OCI-M2 (cell line): ENCODE measurements at regions not wholly inside any gene's neighbourhood (a gene's known extent, or its start where the extent isn't known, plus 50 kb on each side); places are given as distances from the start of the nearest gene placed in this dataset.

Source experiments
- DNase-seq: peaks from one replicate; lab custom pipeline; 2025; ENCODE audit not compliant: unreplicated experiment; lab: John Stamatoyannopoulos, UW

DNA sequence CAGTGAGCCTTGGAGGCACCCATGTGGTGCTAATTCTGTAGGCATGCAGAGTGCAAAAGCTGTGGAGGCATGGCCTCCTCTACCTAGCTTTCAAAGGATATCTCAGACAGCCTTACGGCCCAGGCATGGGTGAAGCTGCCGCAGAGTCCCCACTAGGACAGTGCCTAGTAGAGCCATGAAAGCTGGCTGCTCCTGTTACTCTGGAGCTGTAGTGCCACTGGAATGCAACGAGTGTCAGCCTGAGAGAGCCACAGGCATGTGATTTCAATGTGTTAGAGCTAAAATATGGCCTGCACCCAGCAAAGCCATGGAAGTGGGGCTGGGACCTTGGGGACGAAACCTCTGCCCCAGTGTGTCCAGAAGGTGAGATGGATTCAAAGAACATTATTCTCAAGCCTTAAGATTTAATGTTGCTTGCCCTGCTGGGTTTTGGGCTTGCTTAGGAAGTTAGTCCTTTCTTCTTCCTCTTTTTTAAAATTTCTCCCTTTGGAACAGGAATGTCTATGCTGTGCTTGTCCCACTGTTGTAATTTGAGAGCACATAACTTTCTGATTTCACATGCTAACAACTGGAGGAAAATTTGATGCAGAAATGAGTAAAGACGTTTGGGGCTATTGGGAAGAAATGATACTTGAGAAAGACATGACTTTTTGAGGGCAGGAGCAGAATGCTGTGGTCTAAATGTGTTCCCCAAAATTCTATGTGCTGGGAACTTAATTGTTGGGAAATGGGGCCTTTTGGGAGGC lies 298.4 kb downstream of the PSAT1 start:
- no peak for DNase-seq

DNA sequence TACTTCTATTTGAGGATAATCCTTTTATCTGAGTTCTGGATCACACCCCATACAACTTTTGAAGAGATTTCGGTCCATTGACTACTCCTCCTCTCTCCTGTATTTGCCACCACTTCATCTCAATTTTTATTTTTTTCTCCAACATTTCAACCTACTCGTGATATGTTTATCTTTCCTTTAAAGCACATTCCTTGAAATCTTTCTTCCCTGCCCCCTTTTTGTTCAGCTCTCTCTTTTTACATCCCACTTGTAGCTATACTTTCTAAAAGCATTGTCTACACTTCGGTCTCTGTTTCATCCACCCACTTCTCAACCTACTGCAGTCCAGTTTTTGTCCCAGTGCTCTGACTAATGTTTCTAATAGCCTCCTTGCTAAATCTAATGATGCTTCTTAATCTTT lies 299.4 kb downstream of the PSAT1 start:
- no peak for DNase-seq

DNA sequence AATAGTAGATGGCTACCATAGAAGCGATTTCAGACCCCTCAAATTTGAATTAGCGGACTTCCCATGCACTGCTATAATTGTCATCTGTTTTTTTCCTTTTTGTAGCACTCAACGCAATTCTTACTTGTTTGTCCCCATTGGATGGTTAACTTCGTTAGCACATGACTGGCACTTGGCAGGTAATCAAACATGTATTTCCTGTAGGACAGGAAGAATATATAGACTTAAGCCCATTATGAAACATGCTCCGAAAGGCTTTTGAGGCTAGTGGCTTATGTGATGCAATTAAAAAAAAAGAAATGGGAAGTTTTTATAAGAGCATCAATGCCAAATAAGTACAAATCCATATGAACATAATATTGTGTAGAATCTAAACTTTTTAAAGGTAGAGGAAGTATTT lies 301.2 kb downstream of the PSAT1 start:
- DNase-seq: no peak

DNA sequence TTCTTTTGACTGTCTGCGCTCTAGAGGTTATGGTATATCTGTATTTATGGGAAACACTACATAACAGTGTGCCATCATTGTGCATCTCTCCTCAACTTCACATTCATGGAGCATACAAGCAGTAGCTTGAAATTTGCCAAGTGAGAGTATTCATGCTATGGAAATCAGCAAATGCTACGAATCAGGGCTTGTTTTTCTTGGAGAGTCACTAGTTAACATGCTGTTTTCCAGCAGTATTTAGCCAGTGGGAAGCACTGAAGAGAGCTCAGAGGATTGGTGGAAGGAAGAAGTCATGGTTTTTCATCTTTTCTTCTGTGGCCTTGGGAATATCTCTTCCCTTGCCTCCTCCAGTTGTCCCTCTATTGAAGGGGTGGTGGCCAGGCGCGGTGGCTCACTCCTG lies 303.0 kb downstream of the PSAT1 start:
- no peak for DNase-seq

DNA sequence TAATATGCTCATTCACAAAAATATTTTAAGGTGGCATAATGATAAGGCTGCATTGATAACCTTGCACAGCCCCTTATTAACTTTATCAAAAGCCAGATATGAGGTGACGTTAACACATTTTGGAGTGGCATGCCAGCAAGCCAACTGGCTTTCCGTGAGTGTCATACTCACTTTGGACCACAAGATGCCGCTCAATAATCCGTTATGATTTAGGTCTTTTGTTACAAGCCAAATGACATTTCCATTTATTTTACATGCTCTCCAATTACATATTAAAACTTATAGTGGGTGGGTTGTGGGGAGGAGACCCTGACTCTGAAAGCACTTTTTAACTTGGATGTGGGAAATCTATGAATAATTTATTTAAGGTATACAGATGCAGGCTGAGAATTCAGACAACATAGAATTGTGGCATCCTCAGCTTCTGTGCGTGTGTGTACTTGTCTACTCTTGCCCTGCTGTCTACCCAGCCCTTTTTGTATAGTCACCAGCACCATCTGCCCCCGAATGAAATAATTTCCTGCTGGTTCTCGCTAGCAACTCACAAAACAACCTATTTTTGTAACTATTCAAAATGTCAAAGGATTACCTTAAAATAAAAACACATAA lies 305.1 kb downstream of the PSAT1 start:
- DNase-seq: peak; percentile 2

DNA sequence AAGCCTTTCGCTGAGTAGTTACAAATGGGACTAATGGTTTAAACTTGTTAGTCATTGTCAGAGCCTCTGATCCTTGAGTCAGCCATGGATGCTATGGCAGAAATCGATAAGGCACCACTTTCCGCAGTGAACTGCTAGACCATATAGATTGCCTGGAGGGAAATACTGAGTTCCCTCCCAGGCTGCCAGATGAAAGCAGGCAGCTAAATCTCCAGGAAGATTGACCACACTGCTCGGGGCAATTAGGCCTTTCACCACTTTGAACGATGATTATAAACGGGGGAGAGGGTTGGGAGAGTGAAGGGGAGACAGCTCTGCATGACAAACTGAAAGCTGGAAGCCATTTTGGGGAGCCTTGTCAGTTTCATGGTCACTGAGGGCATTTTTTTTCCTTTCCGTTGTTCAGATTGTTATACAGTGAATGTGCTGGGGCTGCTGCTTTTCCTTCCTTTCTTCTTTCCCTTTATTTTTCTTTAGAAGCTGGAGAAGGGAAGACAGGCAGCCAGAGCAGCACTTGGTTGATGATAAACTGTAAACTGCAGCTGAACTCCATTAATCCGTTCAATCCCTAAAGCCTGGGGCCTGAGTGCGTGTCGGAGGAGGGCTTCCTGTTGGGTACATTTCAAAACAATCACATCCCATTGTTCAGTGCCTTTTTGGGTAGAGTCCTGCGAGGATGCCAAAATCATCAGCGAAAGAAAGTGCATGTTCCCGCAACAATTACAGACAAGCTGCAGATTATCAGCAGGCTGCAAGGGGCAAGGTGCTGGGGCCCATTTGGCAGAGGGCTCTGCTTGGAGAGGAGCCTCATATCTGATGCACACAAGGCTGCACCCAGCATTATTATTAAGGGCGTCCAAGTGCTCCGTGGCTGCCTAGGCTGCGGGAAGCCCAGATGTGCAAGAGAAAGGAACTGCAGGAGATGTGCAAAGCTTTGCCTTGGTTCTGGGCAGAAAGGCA lies 308.4 kb downstream of the PSAT1 start:
- DNase-seq: no peak

DNA sequence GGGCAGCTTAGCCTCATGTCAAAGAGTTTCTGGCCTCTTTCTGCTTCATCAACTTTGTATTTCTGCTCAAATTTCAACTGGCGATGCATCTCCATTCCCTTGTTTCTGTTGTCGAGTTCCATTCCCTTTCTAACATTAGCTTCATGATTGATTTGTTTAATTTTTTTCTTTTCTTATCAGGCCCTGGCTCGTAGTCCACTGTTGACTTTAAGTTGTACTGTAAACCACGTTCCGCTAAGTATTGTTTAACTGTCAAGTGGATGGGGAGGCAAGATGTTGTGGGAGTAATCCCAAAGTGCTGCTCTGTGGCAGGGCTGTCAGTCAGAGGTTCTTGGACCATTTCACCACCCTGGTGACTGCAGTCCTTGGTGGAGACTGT lies 309.1 kb downstream of the PSAT1 start:
- DNase-seq: no peak

DNA sequence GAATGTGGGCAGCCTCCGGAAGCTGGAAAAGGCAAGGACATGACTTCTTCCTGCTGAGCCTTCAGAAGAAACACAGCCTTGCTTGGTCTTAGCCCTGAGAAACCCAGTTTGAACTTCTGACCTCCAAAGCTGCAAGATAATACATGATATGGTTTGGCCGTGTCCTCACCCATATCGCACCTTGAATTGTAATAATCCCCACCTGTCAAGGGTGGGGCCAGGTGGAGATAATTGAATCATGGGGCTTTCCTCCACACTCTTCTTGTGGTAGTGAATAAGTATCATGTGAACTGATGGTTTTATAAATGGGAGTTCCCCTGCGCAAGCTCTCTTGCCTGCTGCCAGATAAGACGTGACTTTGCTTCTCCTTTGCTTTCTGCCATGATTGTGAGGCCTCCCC lies 310.9 kb downstream of the PSAT1 start:
- no peak for DNase-seq

DNA sequence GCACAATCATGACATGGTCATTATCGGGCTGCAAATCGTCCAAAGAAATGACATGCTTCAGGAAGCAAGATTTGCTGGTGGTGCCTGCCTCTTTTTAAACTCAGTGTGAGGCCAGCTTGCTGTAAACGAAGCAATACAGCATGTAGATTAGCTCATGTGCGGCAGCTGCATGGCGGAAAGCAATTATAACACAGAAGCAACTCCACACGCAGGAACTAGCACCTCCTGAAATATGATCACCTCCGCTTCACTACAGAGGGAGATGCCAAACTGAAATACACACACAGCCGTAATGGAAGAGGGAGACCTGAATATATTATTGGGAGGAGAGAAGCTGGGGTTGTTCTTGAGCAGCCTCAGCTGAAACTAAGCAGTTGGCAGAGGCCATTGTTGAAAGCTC lies 312.5 kb downstream of the PSAT1 start:
- DNase-seq: no peak

DNA sequence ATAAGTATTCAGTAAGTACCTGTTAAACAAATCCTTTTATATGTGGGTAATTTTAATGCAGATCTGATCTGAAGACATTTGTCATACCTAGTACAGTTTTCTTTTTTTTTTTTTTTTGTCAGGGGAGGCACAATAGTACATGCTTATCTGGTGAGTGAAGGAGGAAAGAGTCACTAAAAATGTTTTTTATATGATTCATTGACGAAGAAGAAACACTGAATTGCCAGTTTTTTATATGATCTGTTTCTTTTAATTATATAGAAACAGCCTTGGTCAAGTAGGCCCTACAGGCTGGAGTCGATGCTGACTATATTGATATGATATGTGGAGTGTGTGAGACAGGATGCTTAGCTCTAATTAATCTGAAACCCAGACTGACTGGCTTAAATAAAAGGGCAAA lies 315.2 kb downstream of the PSAT1 start:
- no peak for DNase-seq

DNA sequence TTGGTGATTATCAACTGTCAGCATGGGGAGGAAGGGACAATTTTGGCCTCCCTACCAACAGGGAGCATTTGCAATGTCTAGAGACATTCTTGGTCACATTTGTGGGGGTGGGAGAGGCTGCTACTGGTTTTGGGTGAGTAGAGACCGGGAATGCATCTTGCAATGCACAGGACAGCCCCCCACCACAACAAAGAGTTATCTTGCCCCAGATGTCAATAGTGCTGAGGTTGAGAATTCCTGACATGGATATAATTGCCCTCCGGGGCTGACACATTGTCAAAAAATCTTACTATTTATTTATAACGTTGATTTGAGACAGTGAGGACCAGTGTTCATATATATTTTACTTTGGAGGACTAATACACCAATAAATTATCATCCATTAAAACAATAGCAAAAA lies 316.1 kb downstream of the PSAT1 start:
- DNase-seq: no peak

DNA sequence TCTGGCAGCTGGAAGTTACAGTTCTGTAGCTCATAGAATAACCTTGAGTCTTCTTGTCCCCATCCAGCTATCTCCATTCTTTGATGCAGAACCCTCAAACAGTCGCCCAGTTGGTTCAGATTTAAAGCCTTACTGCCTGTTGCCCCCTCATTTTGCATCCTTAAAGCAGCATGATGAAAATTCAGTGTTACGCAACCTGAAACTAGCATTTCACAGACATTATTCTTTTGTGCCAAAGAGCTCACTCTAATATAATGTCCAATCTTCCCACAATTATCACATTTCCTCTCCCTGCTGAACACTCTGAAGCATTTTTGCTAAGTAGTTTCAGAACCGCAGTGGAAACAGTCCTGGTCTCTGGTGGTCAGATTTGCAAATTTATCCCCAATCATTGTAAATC lies 318.0 kb downstream of the PSAT1 start:
- no peak for DNase-seq

DNA sequence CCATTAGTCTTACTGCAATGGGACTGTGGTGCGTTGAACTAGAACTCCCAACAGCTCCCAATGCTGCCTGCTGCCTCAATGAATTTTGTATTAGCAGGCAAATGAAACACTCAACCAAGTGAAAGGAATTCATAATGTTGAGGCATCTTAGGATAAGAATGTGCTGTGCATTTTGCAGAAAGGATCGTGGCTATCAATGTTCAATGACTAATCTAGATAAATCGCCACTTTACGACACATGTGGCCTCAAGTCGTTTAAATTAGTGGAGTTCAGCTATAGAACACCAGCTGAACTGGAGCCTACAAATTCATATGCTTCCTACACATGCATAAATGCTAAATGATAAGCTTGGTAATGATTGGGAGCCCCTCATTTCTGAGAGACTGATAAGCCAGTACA lies 318.4 kb downstream of the PSAT1 start:
- DNase-seq: no peak

DNA sequence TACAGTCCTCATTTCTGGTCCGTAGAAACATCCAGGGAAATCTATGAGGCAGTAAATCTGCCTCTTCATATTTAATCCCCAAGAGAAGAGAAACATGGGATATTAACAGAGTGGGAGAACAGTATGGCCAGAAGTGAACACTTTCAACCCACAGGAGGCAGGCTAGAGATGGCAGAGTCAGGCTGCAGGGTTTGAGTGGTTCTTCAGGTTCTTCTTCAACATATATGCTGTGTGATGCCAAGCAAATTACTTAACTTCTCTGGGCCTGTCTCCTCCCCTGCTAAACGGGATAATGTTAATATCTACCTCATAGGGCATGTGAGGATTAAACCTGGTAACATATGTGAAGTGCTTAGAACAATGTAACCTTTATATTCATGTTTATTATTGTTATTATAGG lies 321.8 kb downstream of the PSAT1 start:
- no peak for DNase-seq

DNA sequence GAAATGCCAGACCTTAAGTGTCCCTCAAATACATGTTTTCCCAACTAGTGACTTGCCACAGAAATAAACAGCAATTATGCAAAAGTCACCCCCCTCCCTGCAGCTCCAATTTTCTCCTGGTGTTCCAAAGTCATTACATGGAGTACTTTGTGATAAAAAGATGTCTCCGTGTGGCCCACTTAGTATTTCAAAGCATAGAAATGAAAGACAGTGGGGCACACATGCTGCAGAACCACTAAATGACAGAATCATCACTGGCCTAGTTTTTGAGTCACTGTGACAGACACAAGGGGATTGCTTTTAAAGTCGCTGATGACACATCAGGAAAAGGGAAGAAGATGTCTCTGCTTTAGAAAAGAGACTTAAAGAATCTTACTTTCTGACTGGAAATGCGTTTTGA lies 323.4 kb downstream of the PSAT1 start:
- DNase-seq: no peak

DNA sequence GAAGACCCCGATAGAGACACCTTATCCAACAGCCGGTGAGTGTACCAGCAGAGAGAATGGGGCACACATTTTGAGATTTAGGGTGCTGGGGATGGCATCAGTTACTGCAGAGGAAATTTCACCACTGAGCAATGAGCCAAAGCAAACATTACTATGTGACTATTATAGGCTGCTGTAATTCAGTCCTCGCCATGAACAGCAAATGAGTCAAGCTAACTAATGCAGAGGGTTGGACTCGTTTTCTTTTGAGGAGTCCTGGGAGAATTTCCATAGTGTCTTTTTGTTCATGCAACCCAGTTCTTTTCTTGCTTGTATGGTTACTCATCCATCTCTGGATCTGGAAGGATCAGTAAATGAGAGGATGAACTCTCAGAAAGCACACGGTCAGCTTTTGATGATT lies 323.8 kb downstream of the PSAT1 start:
- DNase-seq: no peak

DNA sequence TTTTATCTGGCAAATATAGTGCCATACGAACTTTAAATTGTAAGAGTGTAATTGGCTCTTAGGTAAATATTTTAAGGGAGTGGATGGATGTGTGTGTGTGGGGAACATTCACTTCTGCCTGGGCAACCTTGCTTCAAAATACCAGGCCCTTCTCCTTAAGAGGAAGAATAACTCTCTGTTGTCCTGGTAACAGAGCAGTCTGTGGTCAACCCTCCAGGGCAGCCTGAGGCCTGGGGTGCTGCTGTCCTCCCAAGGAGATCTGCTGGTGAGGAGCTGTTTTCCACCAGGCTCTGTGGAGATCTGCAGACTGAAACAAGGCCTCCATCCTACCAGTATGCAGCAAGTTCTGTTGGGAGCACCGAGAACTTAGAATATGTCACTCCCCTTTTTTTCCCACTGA lies 325.2 kb downstream of the PSAT1 start:
- DNase-seq: no peak

DNA sequence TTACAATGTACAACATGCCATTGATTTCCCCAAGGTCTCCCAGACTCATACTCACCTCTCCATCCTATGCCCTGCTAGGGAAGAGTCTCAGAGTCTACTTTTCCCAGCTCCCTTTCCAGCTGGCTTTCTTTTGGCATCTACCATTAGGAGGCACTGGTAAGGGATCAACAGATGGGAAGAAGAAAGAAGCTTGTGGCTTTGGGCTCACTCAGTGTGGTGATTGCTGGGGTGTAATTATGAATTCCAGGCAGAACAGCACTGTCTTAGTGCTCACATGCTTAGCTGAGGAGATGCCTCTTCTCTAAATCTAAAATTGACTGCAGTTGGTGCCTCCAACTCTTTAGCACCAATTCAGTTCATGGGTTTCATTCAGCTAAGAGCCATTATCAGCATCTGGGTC lies 330.0 kb downstream of the PSAT1 start:
- DNase-seq: no peak

DNA sequence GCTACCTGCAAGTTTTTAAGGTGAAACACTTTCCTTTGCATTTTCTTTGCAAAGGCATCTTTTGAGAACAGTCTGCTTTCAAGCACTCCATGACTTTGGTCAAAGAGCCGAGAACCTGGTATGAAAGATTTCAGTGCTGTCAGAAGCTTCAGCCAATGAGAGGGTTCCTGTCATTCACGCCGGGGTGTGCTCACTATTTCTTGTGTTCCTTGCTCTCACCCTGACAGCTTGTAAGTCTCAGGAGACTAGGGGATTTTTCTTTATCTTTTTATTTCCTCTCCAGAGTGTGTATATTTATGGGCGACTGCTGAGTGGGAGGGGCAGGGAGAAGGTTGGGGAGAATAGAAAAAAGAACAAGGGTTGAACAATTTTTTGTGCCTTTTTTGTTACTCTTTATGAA lies 334.0 kb downstream of the PSAT1 start:
- DNase-seq: no peak

DNA sequence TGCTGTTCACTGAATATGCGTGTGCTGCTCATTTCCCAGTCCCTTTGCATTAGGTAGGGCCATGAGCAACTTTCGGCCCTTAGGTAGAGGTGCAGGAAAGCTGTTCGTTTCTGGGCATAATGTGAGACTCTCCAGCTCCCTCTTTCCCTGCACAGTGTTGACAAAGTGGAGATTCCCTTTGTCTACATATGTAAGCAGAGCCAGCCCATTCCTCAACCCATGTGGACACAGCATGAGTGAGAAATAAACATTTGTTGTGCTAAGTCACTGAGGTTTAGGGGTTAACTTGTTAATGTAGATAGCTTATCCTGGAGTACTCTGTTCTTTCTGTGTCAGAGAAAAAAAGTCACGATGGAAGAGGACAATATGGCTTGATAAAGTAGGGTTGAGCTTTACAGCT lies 343.8 kb downstream of the PSAT1 start:
- no peak for DNase-seq

DNA sequence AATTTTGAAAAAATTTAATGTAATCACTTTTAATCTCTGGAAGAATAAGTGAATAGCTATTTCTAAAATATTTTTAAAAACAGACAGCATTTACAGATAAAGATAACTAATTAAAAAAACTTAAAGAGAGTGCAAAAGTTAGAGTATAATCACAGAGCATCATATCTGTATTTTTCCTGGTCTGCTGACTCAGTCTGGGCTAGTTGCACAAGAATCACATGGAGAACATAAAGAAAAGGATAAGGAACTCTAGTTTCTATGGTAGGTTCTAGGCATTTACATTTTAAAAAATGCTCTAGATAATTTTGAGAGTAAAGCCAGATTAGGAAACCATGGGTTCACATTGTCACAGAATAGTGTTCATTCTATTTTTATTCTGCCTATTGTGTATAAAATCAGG lies 347.4 kb downstream of the PSAT1 start:
- DNase-seq: no peak

DNA sequence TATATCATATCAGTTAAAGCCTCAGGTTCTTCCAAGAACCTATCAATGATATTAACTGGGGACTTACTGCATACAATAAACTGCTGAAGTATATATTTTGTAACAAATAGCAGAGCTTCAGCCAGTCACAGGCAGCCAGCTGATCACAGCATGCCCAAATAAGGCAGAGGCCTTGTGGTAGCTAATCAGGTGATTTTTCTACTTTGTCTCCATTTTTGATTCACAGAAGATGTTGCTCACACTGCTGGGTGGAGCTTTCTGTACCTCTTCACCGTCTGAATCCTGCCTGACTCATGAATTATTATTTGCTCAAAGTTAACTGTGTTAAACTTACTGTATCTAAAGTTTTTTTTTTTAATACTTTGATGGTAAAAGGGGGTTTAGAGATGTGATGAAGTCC lies 357.4 kb downstream of the PSAT1 start:
- no peak for DNase-seq
